Upper lobe of right lung (tissue), 1 donor: ENCODE measurements at regions not wholly inside any gene's neighbourhood (a gene's known extent, or its start where the extent isn't known, plus 50 kb on each side); places are given as distances from the start of the nearest gene placed in this dataset.

Experiments used
- ATAC-seq: fragments of 200-7000 bp; cut with Tn5 transposase; one replicate; pipeline ENCODE4 v1.9.1; 2020; ENCODE audit warnings: mild to moderate bottlenecking, moderate library complexity
- DNase-seq: peaks from one replicate; pipeline ENCODE4 v3.0.0-alpha.2; 2020
- H3K27ac ChIP-seq: fragments of 200-600 bp; one replicate; pipeline ENCODE4 v1.8.0; 2022
- H3K27me3 ChIP-seq: fragments of 200-600 bp; one replicate; pipeline ENCODE4 v1.8.0; 2022; ENCODE audit warnings: mild to moderate bottlenecking
- H3K36me3 ChIP-seq: fragments of 200-600 bp; one replicate; pipeline ENCODE4 v1.8.0; 2022
- H3K4me1 ChIP-seq: fragments of 200-600 bp; one replicate; pipeline ENCODE4 v1.8.0; 2022
- H3K4me3 ChIP-seq: fragments of 200-600 bp; one replicate; pipeline ENCODE4 v1.8.0; 2022; ENCODE audit warnings: mild to moderate bottlenecking
- H3K9me3 ChIP-seq: fragments of 200-600 bp; one replicate; pipeline ENCODE4 v1.8.0; 2022
- CTCF ChIP-seq: fragments of 200-600 bp; IDR thresholded peaks from one replicate; pipeline ENCODE4 v1.8.0; 2022; ENCODE audit warnings: antibody characterized with exemption
- intact Hi-C: fragments of 100-400 bp; cut with DNase I; formaldehyde crosslinking; loops from one replicate; pipeline ENCODE4 v1.11.0; 2022
- donor health status: DM: no; HTN: yes; CAD: no; lungs with severe emphysema.

- DNase-seq (peak; percentile 69), ATAC-seq (peak; percentile 60)
- Histone ChIP-seq H3K27ac (no peak overlapping the region), H3K4me3 (no peak overlapping the region), H3K36me3 (no peaks in the 10 kb centered on the region), H3K4me1 (peaks cover 3% of the 10 kb centered on the region), H3K27me3 (no peaks in the 10 kb centered on the region), H3K9me3 (no peaks in the 10 kb centered on the region)
- no peak for TF ChIP-seq CTCF
- intact Hi-C loops, result no loop called here
Observed at GRCh38 chr3:177377166-177377565, 179.9 kb upstream of the TBL1XR1 start.

GRCh38 chr3:177378168-177378567 is 180.9 kb upstream of the TBL1XR1 start:
- no peaks in the 10 kb centered on the region for H3K4me1 ChIP-seq
- no peak for TF ChIP-seq CTCF
- H3K27ac ChIP-seq, result no peak overlapping the region
- no peaks in the 10 kb centered on the region for H3K36me3 ChIP-seq
- intact Hi-C loops, result no loop called here
- no peak overlapping the region for H3K4me3 ChIP-seq
- no peak for ATAC-seq
- no peaks in the 10 kb centered on the region for H3K27me3 ChIP-seq
- no peaks in the 10 kb centered on the region for H3K9me3 ChIP-seq
- DNase-seq, result no peak

GRCh38 chr3:177379045-177379444 is 181.8 kb upstream of the TBL1XR1 start:
- no peak overlapping the region for H3K4me3 ChIP-seq
- no peak overlapping the region for H3K27ac ChIP-seq
- no peak for DNase-seq
- ATAC-seq, result no peak
- intact Hi-C loops, result no loop called here
- H3K4me1 ChIP-seq, result no peaks in the 10 kb centered on the region
- no peaks in the 10 kb centered on the region for H3K27me3 ChIP-seq
- TF ChIP-seq CTCF, result no peak
- H3K9me3 ChIP-seq, result no peaks in the 10 kb centered on the region
- H3K36me3 ChIP-seq, result no peaks in the 10 kb centered on the region

- intact Hi-C loops, result no loop called here
- ATAC-seq (no peak), DNase-seq (no peak)
- Histone ChIP-seq H3K4me1 (no peaks in the 10 kb centered on the region), H3K27me3 (no peaks in the 10 kb centered on the region), H3K4me3 (no peak overlapping the region), H3K9me3 (no peaks in the 10 kb centered on the region), H3K36me3 (no peaks in the 10 kb centered on the region), H3K27ac (no peak overlapping the region)
- TF ChIP-seq CTCF, result no peak
Observed at GRCh38 chr3:177381070-177381469, 183.8 kb upstream of the TBL1XR1 start.

GRCh38 chr3:177382944-177383343 is 185.7 kb upstream of the TBL1XR1 start:
- no peak for DNase-seq
- intact Hi-C loops, result no loop called here
- Histone ChIP-seq H3K27me3 (no peaks in the 10 kb centered on the region), H3K9me3 (no peaks in the 10 kb centered on the region), H3K27ac (no peak overlapping the region), H3K4me3 (no peak overlapping the region), H3K36me3 (no peaks in the 10 kb centered on the region), H3K4me1 (no peaks in the 10 kb centered on the region)
- no peak for ATAC-seq
- no peak for TF ChIP-seq CTCF

- intact Hi-C loops, result no loop called here
- no peak for DNase-seq
- Histone ChIP-seq H3K36me3 (no peaks in the 10 kb centered on the region), H3K27me3 (no peaks in the 10 kb centered on the region), H3K27ac (no peak overlapping the region), H3K4me1 (no peaks in the 10 kb centered on the region), H3K9me3 (no peaks in the 10 kb centered on the region), H3K4me3 (no peak overlapping the region)
- no peak for ATAC-seq
- TF ChIP-seq CTCF, result no peak
Observed at GRCh38 chr3:177385186-177385585, 187.9 kb upstream of the TBL1XR1 start.
